A673 (cell line): ENCODE measurements at regions not wholly inside any gene's neighbourhood (a gene's known extent, or its start where the extent isn't known, plus 50 kb on each side); places are given as distances from the start of the nearest gene placed in this dataset.

Source experiments
- BruUV-seq: library from RNA; stranded (reverse); fragments of 400-500 nt; replicated peaks from 2 replicates; lab custom pipeline; 2021; lab: Mats Ljungman, UMichigan
- CTCF ChIA-PET: fragments of 300-600 bp; sonication (Branson Sonifier 250); formaldehyde crosslinking; loops from one replicate; lab custom pipeline; 2022; ENCODE audit warnings: antibody characterized with exemption; lab: Charles Lee
- POLR2A ChIA-PET: fragments of 300-600 bp; sonication (Branson Sonifier 250); formaldehyde crosslinking; loops from one replicate; lab custom pipeline; 2022; ENCODE audit warnings: antibody characterized with exemption; ENCODE audit not compliant: low non-redundant PET; lab: Charles Lee
- DNase-seq: peaks from one replicate; pipeline ENCODE4 v3.0.0-alpha.2; 2015; ENCODE audit warnings: low spot score
- H3K27ac ChIP-seq: fragments of 200-600 bp; sonication (generic); 2 replicates; pipeline ENCODE4 v1.5.1; 2016; ENCODE audit warnings: mixed run types, low read depth, mild to moderate bottlenecking, mixed read lengths, antibody characterized with exemption, low read length; ENCODE audit not compliant: poor library complexity, severe bottlenecking
- H3K27me3 ChIP-seq: fragments of 200-600 bp; sonication (generic); replicated peaks from 2 replicates; pipeline ENCODE4 v1.6.1; 2017; ENCODE audit warnings: mixed run types, low read depth, mild to moderate bottlenecking, mixed read lengths, antibody characterized with exemption, low read length; ENCODE audit not compliant: insufficient read depth, poor library complexity
- H3K36me3 ChIP-seq: fragments of 200-600 bp; sonication (generic); 2 replicates; pipeline ENCODE4 v1.6.1; 2016; ENCODE audit warnings: mixed run types, mild to moderate bottlenecking, mixed read lengths, antibody characterized with exemption, low read length; ENCODE audit not compliant: insufficient read depth, poor library complexity, severe bottlenecking
- H3K4me1 ChIP-seq: fragments of 200-600 bp; sonication (generic); 2 replicates; pipeline ENCODE4 v1.6.1; 2017; ENCODE audit warnings: mixed run types, mild to moderate bottlenecking, mixed read lengths, antibody characterized with exemption, low read length; ENCODE audit not compliant: insufficient read depth, poor library complexity, severe bottlenecking
- H3K4me3 ChIP-seq: fragments of 200-600 bp; sonication (generic); 2 replicates; pipeline ENCODE4 v1.5.1; 2016; ENCODE audit warnings: low read depth, mixed run types, mild to moderate bottlenecking, mixed read lengths, low read length; ENCODE audit not compliant: poor library complexity, severe bottlenecking
- H3K9me3 ChIP-seq: fragments of 200-600 bp; sonication (generic); 2 replicates; pipeline ENCODE4 v1.6.1; 2016; ENCODE audit warnings: mixed run types, low read depth, mild to moderate bottlenecking, mixed read lengths, antibody characterized with exemption, low read length; ENCODE audit not compliant: poor library complexity, severe bottlenecking
- EZH2 ChIP-seq: fragments of 200-600 bp; sonication (generic); IDR thresholded peaks from 2 replicates; pipeline ENCODE4 v1.6.1; 2017; ENCODE audit warnings: borderline replicate concordance, low read depth, mild to moderate bottlenecking, mixed read lengths, antibody characterized with exemption, low read length; ENCODE audit not compliant: poor library complexity, severe bottlenecking
- intact Hi-C: fragments of 100-400 bp; cut with micrococcal nuclease; formaldehyde crosslinking; loops from one replicate; pipeline ENCODE4 v1.10.0; 2022; ENCODE audit not compliant: unreplicated experiment
- TF ChIP-seq, protein P1 (sequence below): fragments of 300-800, 200-600 bp; sonication (generic); conservative IDR thresholded peaks from 2 replicates; pipeline ENCODE4 v1.5.1; 2017; ENCODE audit warnings: low read depth, mild to moderate bottlenecking, antibody characterized with exemption, low read length, moderate library complexity, mixed read lengths

- BruUV-seq = no TSS peak
- intact Hi-C loops = no loop called here
- Histone ChIP-seq H3K4me3 (no peak overlapping the region), H3K4me1 (no peaks in the 10 kb centered on the region), H3K27me3 (no peaks in the 10 kb centered on the region), H3K9me3 (no peaks in the 10 kb centered on the region), H3K27ac (no peak overlapping the region), H3K36me3 (no peaks in the 10 kb centered on the region)
- POLR2A ChIA-PET = no interaction called here
- CTCF ChIA-PET = no interaction called here
- DNase-seq = no peak
- no peak for TF ChIP-seq EZH2
- TF ChIP-seq, protein P1, sequence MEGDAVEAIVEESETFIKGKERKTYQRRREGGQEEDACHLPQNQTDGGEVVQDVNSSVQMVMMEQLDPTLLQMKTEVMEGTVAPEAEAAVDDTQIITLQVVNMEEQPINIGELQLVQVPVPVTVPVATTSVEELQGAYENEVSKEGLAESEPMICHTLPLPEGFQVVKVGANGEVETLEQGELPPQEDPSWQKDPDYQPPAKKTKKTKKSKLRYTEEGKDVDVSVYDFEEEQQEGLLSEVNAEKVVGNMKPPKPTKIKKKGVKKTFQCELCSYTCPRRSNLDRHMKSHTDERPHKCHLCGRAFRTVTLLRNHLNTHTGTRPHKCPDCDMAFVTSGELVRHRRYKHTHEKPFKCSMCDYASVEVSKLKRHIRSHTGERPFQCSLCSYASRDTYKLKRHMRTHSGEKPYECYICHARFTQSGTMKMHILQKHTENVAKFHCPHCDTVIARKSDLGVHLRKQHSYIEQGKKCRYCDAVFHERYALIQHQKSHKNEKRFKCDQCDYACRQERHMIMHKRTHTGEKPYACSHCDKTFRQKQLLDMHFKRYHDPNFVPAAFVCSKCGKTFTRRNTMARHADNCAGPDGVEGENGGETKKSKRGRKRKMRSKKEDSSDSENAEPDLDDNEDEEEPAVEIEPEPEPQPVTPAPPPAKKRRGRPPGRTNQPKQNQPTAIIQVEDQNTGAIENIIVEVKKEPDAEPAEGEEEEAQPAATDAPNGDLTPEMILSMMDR = no peak
Measured at GRCh38 chr2:114061566-114062098, 171.7 kb downstream of the ACTR3 start.

DNA sequence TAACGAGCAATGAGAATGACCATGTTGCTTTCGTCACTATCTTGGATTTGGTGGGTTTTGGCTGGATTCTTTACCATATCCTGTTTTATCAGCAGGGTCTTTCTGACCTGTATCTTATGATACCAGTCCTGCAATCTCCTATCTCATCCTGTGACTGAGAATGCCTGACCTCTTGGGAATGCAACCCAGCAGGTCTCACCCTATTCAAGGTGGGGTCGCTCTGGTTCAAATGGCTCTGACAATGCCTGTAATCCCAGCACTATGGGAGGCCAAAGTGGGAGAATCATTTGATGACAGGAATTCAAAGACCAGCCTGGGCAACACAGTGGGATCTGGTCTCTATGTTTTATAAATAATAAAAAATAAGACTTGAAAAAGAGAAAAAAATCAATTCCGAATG lies 173.5 kb downstream of the ACTR3 start:
- CTCF ChIA-PET = no interaction called here
- POLR2A ChIA-PET = no interaction called here
- no TSS peak for BruUV-seq

GRCh38 chr2:114065731-114066130 lies 175.8 kb downstream of the ACTR3 start:
- POLR2A ChIA-PET = no interaction called here

More for the DNA sequence above, 173.5 kb downstream of the ACTR3 start:
- H3K27ac ChIP-seq = no peak overlapping the region
- H3K27me3 ChIP-seq = no peaks in the 10 kb centered on the region
- no peak overlapping the region for H3K4me3 ChIP-seq
- H3K36me3 ChIP-seq = no peaks in the 10 kb centered on the region
- H3K4me1 ChIP-seq = no peaks in the 10 kb centered on the region
- intact Hi-C loops = no loop called here
- no peak for DNase-seq
- H3K9me3 ChIP-seq = no peaks in the 10 kb centered on the region
- TF ChIP-seq, protein P1 = no peak
- TF ChIP-seq EZH2 = no peak

More at GRCh38 chr2:114065731-114066130, 175.8 kb downstream of the ACTR3 start:
- no peaks in the 10 kb centered on the region for H3K4me1 ChIP-seq
- no peak overlapping the region for H3K27ac ChIP-seq
- intact Hi-C loops = no loop called here
- BruUV-seq = no TSS peak
- H3K4me3 ChIP-seq = no peak overlapping the region
- H3K27me3 ChIP-seq = no peaks in the 10 kb centered on the region
- no peaks in the 10 kb centered on the region for H3K9me3 ChIP-seq
- CTCF ChIA-PET = no interaction called here
- no peaks in the 10 kb centered on the region for H3K36me3 ChIP-seq
- TF ChIP-seq, protein P1 = no peak
- TF ChIP-seq EZH2 = no peak
- no peak for DNase-seq
